Neuronal stem cell (in vitro differentiated cells): ENCODE measurements at regions not wholly inside any gene's neighbourhood (a gene's known extent, or its start where the extent isn't known, plus 50 kb on each side); places are given as distances from the start of the nearest gene placed in this dataset.
A peak's percentile ranks its signal among the peaks of the same experiment; 100 is the strongest.

ENCODE experiments used
- DNase-seq: peaks from one replicate; pipeline ENCODE4 v3.0.0-alpha.2; 2013; ENCODE audit warnings: low spot score
- H2AFZ ChIP-seq: one replicate; pipeline ENCODE4 v1.6.1; 2013; ENCODE audit warnings: mild to moderate bottlenecking, low read length, inconsistent platforms
- H2AK5ac ChIP-seq: 2 replicates; pipeline ENCODE4 v1.6.1; 2013; ENCODE audit warnings: low read depth, mild to moderate bottlenecking, inconsistent platforms, low read length, moderate library complexity, mixed read lengths
- H2BK120ac ChIP-seq: 2 replicates; pipeline ENCODE4 v1.6.1; 2013; ENCODE audit warnings: low read depth, mild to moderate bottlenecking, inconsistent platforms, low read length, moderate library complexity, mixed read lengths
- H2BK12ac ChIP-seq: one replicate; pipeline ENCODE4 v1.6.1; 2013; ENCODE audit warnings: low read length, inconsistent platforms
- H2BK15ac ChIP-seq: 2 replicates; pipeline ENCODE4 v1.6.1; 2013; ENCODE audit warnings: mild to moderate bottlenecking, low read length, inconsistent platforms, mixed read lengths
- H2BK5ac ChIP-seq: one replicate; pipeline ENCODE4 v1.6.1; 2013; ENCODE audit warnings: inconsistent platforms, mild to moderate bottlenecking, low read length, moderate library complexity
- H3K14ac ChIP-seq: one replicate; pipeline ENCODE4 v1.6.1; 2013; ENCODE audit warnings: low read length, inconsistent platforms
- H3K18ac ChIP-seq: 2 replicates; pipeline ENCODE4 v1.6.1; 2013; ENCODE audit warnings: low read length, inconsistent platforms
- H3K23ac ChIP-seq: 2 replicates; pipeline ENCODE4 v1.6.1; 2013; ENCODE audit warnings: low read depth, mild to moderate bottlenecking, mixed read lengths, low read length, inconsistent platforms; ENCODE audit not compliant: poor library complexity
- H3K27ac ChIP-seq: replicated peaks from 3 replicates; pipeline ENCODE4 v1.5.1; 2013; ENCODE audit warnings: low read length, inconsistent platforms
- H3K27me3 ChIP-seq, 3 experiments: 2 replicates each; pipeline ENCODE4 v1.6.1; 2013; ENCODE audit warnings: low read length in 3 of 3, mild to moderate bottlenecking in 2 of 3, inconsistent platforms in 1 of 3, low read depth in 1 of 3, mixed read lengths in 1 of 3, moderate library complexity in 1 of 3; ENCODE audit not compliant: control insufficient read depth in 3 of 3, insufficient read depth in 3 of 3
- H3K36me3 ChIP-seq, 2 donors: replicated peaks in 1 of 2; 2 replicates each; pipeline ENCODE4 v1.6.1; 2013; ENCODE audit warnings: low read length in 2 of 2; ENCODE audit not compliant: control insufficient read depth in 2 of 2, insufficient read depth in 2 of 2
- H3K4ac ChIP-seq: 2 replicates; pipeline ENCODE4 v1.6.1; 2013; ENCODE audit warnings: inconsistent platforms, mild to moderate bottlenecking, low read length, moderate library complexity
- H3K4me1 ChIP-seq, 2 donors: 1 replicate in 1 of 2; 2 replicates in 1 of 2; pipeline ENCODE4 v1.6.1; 2013; ENCODE audit warnings: low read length in 2 of 2, low read depth in 1 of 2; ENCODE audit not compliant: control insufficient read depth in 2 of 2, insufficient read depth in 1 of 2
- H3K4me2 ChIP-seq: one replicate; pipeline ENCODE4 v1.6.1; 2013; ENCODE audit warnings: mild to moderate bottlenecking, low read length, inconsistent platforms; ENCODE audit not compliant: insufficient read depth, poor library complexity, severe bottlenecking
- H3K4me3 ChIP-seq, 2 donors: 2 replicates each; pipeline ENCODE4 v1.5.1; 2013; ENCODE audit warnings: low read length in 2 of 2, mild to moderate bottlenecking in 2 of 2, inconsistent platforms in 1 of 2, moderate library complexity in 1 of 2
- H3K79me1 ChIP-seq: one replicate; pipeline ENCODE4 v1.6.1; 2013; ENCODE audit warnings: low read depth, mild to moderate bottlenecking, inconsistent platforms, low read length, moderate library complexity
- H3K9ac ChIP-seq: one replicate; pipeline ENCODE4 v1.6.1; 2013; ENCODE audit warnings: mild to moderate bottlenecking, low read depth, low read length, inconsistent platforms; ENCODE audit not compliant: poor library complexity
- H3K9me3 ChIP-seq, 2 donors: replicated peaks in 1 of 2; 2 replicates each; pipeline versions ENCODE3 to v1.6.1; 2013; ENCODE audit warnings: low read length in 2 of 2, mild to moderate bottlenecking in 2 of 2, inconsistent platforms in 1 of 2, low read depth in 1 of 2, mixed read lengths in 1 of 2, moderate library complexity in 1 of 2; ENCODE audit not compliant: control insufficient read depth in 2 of 2, insufficient read depth in 1 of 2
- H4K8ac ChIP-seq: one replicate; pipeline ENCODE4 v1.6.1; 2013; ENCODE audit warnings: low read depth, mild to moderate bottlenecking, inconsistent platforms, low read length, moderate library complexity
- H4K91ac ChIP-seq: one replicate; pipeline ENCODE4 v1.6.1; 2013; ENCODE audit warnings: low read length, low read depth, mild to moderate bottlenecking, inconsistent platforms; ENCODE audit not compliant: poor library complexity
- WGBS, 2 donors: extraction: QIAGEN DNeasy Blood & Tissue Kit; methylation state at CpG; one replicate each; pipeline ENCODE4 v1.1.7; 2013; ENCODE audit warnings: missing lambda C conversion rate in 2 of 2, mixed read lengths in 1 of 2; ENCODE audit not compliant: insufficient read length in 2 of 2, insufficient replicate concordance in 1 of 2; ENCODE audit errors: extremely low coverage in 2 of 2; 5-methylcytosine and 5-hydroxymethylcytosine counted together

GRCh38 chr1:25012966-25013962 is 83.2 kb upstream of the RUNX3 start:
- H3K23ac ChIP-seq = no peak overlapping the region
- H3K4me1 ChIP-seq = peaks cover 0 to 17% of the 10 kb centered on the region in 2 donors
- no peak overlapping the region for H4K8ac ChIP-seq
- no peaks in the 10 kb centered on the region for H3K36me3 ChIP-seq
- H2BK15ac ChIP-seq = peak overlapping the region; percentile 3
- peaks cover 0 to 21% (median 0%) of the 10 kb centered on the region in 3 experiments for H3K27me3 ChIP-seq
- H3K4ac ChIP-seq = no peak overlapping the region
- no peak overlapping the region for H3K9ac ChIP-seq
- H3K4me3 ChIP-seq = no peak overlapping the region
- H3K4me2 ChIP-seq = no peak overlapping the region
- no peak for DNase-seq
- peak overlapping the region; percentile 67 for H2AK5ac ChIP-seq
- no peak overlapping the region for H2AFZ ChIP-seq
- H3K79me1 ChIP-seq = no peaks in the 10 kb centered on the region
- H2BK120ac ChIP-seq = no peak overlapping the region
- WGBS, 2 donors = no CpG with 5 or more reads among the region's 17 CpGs
- peaks cover 0 to 6% of the 10 kb centered on the region in 2 donors for H3K9me3 ChIP-seq
- H2BK12ac ChIP-seq = peak overlapping the region; percentile 28
- H3K27ac ChIP-seq = no peak overlapping the region
- H3K18ac ChIP-seq = no peak overlapping the region
- H3K14ac ChIP-seq = no peak overlapping the region
- H2BK5ac ChIP-seq = peak overlapping the region; percentile 8
- H4K91ac ChIP-seq = no peak overlapping the region

GRCh38 chr1:25011943-25012638 is 82.0 kb upstream of the RUNX3 start:
- peaks cover 0 to 9% of the 10 kb centered on the region in 2 donors for H3K4me1 ChIP-seq
- H3K23ac ChIP-seq = no peak overlapping the region
- H2BK5ac ChIP-seq = no peak overlapping the region
- DNase-seq = no peak
- H4K91ac ChIP-seq = no peak overlapping the region
- no peak overlapping the region for H2BK120ac ChIP-seq
- H3K27ac ChIP-seq = no peak overlapping the region
- no peak overlapping the region for H4K8ac ChIP-seq
- no peaks in the 10 kb centered on the region for H3K79me1 ChIP-seq
- no peaks in the 10 kb centered on the region for H3K36me3 ChIP-seq
- WGBS, 2 donors = no CpG with 5 or more reads among the region's 13 CpGs
- H3K4ac ChIP-seq = no peak overlapping the region
- peak overlapping the region; percentile 29 for H2AFZ ChIP-seq
- H2BK15ac ChIP-seq = peak overlapping the region; percentile 59
- no peak overlapping the region for H3K4me3 ChIP-seq
- H2AK5ac ChIP-seq = peak overlapping the region; percentile 30
- H3K9ac ChIP-seq = no peak overlapping the region
- H3K9me3 ChIP-seq = peaks cover 0 to 6% of the 10 kb centered on the region in 2 donors
- no peak overlapping the region for H3K14ac ChIP-seq
- peaks cover 0 to 31% (median 0%) of the 10 kb centered on the region in 3 experiments for H3K27me3 ChIP-seq
- peak overlapping the region; percentile 26 for H3K4me2 ChIP-seq
- H3K18ac ChIP-seq = peak overlapping the region; percentile 53
- no peak overlapping the region for H2BK12ac ChIP-seq

GRCh38 chr1:25011275-25011674 is 81.2 kb upstream of the RUNX3 start:
- H3K4me3 ChIP-seq = no peak overlapping the region
- H3K4me1 ChIP-seq = peaks cover 0 to 10% of the 10 kb centered on the region in 2 donors
- H3K36me3 ChIP-seq = no peaks in the 10 kb centered on the region
- no peak overlapping the region for H3K18ac ChIP-seq
- H2AK5ac ChIP-seq = no peak overlapping the region
- WGBS, 2 donors = no CpG with 5 or more reads among the region's 4 CpGs
- H3K27me3 ChIP-seq = peaks cover 0 to 39% (median 0%) of the 10 kb centered on the region in 3 experiments
- H3K9me3 ChIP-seq = peaks cover 0 to 6% of the 10 kb centered on the region in 2 donors
- no peak for DNase-seq
- H4K91ac ChIP-seq = no peak overlapping the region
- H2BK12ac ChIP-seq = no peak overlapping the region
- no peak overlapping the region for H2BK15ac ChIP-seq
- no peak overlapping the region for H3K14ac ChIP-seq
- no peak overlapping the region for H2BK5ac ChIP-seq
- H3K79me1 ChIP-seq = no peaks in the 10 kb centered on the region
- no peak overlapping the region for H3K4me2 ChIP-seq
- H2AFZ ChIP-seq = no peak overlapping the region
- H3K4ac ChIP-seq = no peak overlapping the region
- no peak overlapping the region for H4K8ac ChIP-seq
- H3K9ac ChIP-seq = no peak overlapping the region
- H3K27ac ChIP-seq = no peak overlapping the region
- H3K23ac ChIP-seq = no peak overlapping the region
- no peak overlapping the region for H2BK120ac ChIP-seq
